ENCODE measurements at regions not wholly inside any gene's neighbourhood (a gene's known extent, or its start where the extent isn't known, plus 50 kb on each side); places are given as distances from the start of the nearest gene placed in this dataset.

DNA sequence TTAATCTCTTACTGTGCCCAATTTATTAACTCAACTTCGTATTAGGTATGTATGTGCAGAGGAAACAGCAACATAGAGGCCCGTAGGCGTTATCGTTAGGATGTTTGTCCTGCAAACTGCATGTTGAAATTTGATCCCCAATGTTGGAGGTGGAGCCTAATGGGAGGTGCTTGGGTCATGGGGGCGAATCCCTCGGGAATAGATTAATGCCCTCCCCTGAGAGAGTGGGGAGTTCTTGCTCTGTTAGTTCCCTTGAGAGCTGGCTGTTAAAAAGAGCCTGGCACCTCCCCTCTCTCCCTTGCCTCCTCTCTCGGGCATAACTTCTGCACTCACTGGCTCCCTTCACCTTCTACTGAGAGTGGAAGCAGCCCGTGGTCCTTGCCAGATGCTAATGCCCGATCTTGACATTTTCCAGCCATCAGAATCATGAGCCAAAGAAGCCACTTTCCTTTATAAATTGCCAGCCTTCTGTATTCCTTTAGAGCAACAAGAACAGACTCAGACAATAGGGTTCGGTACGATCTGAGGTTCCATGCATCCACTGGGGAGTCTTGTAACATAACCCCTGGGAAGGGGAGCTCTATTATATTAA, 149.0 kb upstream of the RAB4A start:
- peak; percentile 35 for TF ChIP-seq POLR2A (IDR thresholded peaks at IDR 0.05)
- TF ChIP-seq, protein P1, sequence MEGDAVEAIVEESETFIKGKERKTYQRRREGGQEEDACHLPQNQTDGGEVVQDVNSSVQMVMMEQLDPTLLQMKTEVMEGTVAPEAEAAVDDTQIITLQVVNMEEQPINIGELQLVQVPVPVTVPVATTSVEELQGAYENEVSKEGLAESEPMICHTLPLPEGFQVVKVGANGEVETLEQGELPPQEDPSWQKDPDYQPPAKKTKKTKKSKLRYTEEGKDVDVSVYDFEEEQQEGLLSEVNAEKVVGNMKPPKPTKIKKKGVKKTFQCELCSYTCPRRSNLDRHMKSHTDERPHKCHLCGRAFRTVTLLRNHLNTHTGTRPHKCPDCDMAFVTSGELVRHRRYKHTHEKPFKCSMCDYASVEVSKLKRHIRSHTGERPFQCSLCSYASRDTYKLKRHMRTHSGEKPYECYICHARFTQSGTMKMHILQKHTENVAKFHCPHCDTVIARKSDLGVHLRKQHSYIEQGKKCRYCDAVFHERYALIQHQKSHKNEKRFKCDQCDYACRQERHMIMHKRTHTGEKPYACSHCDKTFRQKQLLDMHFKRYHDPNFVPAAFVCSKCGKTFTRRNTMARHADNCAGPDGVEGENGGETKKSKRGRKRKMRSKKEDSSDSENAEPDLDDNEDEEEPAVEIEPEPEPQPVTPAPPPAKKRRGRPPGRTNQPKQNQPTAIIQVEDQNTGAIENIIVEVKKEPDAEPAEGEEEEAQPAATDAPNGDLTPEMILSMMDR (IDR thresholded peaks at IDR 0.05), result no peak

All from right lobe of liver (tissue), 4 donors.